DND-41 (cell line): ENCODE measurements at regions not wholly inside any gene's neighbourhood (a gene's known extent, or its start where the extent isn't known, plus 50 kb on each side); places are given as distances from the start of the nearest gene placed in this dataset.

Source experiments
- ATAC-seq: fragments of 200-7000 bp; cut with Tn5 transposase; 3 replicates; pipeline ENCODE4 v1.9.1; 2021; ENCODE audit warnings: low read depth; ENCODE audit not compliant: insufficient read depth
- DNase-seq: peaks from one replicate; pipeline ENCODE4 v3.0.0-alpha.2; 2020
- H2AFZ ChIP-seq: 2 replicates; pipeline ENCODE4 v1.6.0; 2012; ENCODE audit warnings: low read depth, low read length
- H3K27ac ChIP-seq: 2 replicates; pipeline ENCODE4 v1.5.1; 2012; ENCODE audit warnings: low read length, inconsistent platforms
- H3K27me3 ChIP-seq: fragments of 200-600 bp; sonication (generic); 2 replicates; pipeline ENCODE4 v1.6.0; 2012; ENCODE audit warnings: low read length, mild to moderate bottlenecking, inconsistent platforms; ENCODE audit not compliant: insufficient read depth, poor library complexity
- H3K36me3 ChIP-seq: 2 replicates; pipeline ENCODE4 v1.5.1; 2012; ENCODE audit warnings: low read length, inconsistent platforms; ENCODE audit not compliant: insufficient read depth
- H3K4me1 ChIP-seq: 2 replicates; pipeline ENCODE4 v1.5.1; 2012; ENCODE audit warnings: mild to moderate bottlenecking, low read length; ENCODE audit not compliant: insufficient read depth
- H3K4me2 ChIP-seq: 2 replicates; pipeline ENCODE4 v1.6.0; 2012; ENCODE audit warnings: mild to moderate bottlenecking, moderate library complexity, low read length, inconsistent platforms; ENCODE audit not compliant: insufficient read depth
- H3K4me3 ChIP-seq, 2 experiments: fragments of 200-600 bp in 1 of 2; shearing (Covaris generic) in 1 of 2; 2 replicates each; pipeline ENCODE4 v1.5.1; 2012 to 2016; ENCODE audit warnings: inconsistent platforms in 2 of 2, low read length in 2 of 2, mild to moderate bottlenecking in 2 of 2, low read depth in 1 of 2, moderate library complexity in 1 of 2
- H3K79me2 ChIP-seq: 2 replicates; pipeline ENCODE4 v1.6.0; 2012; ENCODE audit warnings: low read length, inconsistent platforms; ENCODE audit not compliant: insufficient read depth
- H3K9ac ChIP-seq: 2 replicates; pipeline ENCODE4 v1.6.0; 2012; ENCODE audit warnings: low read depth, mild to moderate bottlenecking, inconsistent platforms, low read length, moderate library complexity
- H3K9me3 ChIP-seq: 2 replicates; pipeline ENCODE4 v1.5.1; 2012; ENCODE audit warnings: low read length, moderate library complexity, mild to moderate bottlenecking, inconsistent platforms; ENCODE audit not compliant: insufficient read depth, severe bottlenecking
- H4K20me1 ChIP-seq: 2 replicates; pipeline ENCODE4 v1.6.0; 2012; ENCODE audit warnings: low read length; ENCODE audit not compliant: insufficient read depth
- CTCF ChIP-seq: IDR thresholded peaks from 2 replicates; pipeline ENCODE4 v1.5.1; 2012; ENCODE audit warnings: borderline replicate concordance, low read length, moderate library complexity, mild to moderate bottlenecking; ENCODE audit not compliant: poor library complexity, severe bottlenecking; ENCODE audit errors: extremely low read depth
- EZH2 ChIP-seq: IDR thresholded peaks from 3 replicates; pipeline ENCODE4 v1.6.1; 2012; ENCODE audit warnings: borderline replicate concordance, low read depth, mild to moderate bottlenecking, moderate library complexity, low read length, inconsistent platforms; ENCODE audit not compliant: severe bottlenecking

GRCh38 chr17:34851961-34852540 lies 109.2 kb downstream of the CCT6B start:
- H3K27ac ChIP-seq = no peak overlapping the region
- TF ChIP-seq CTCF = no peak
- no peak for TF ChIP-seq EZH2

GRCh38 chr17:34850964-34851363 lies 110.3 kb downstream of the CCT6B start:
- Histone ChIP-seq H3K4me1 (no peaks in the 10 kb centered on the region), H3K9me3 (no peaks in the 10 kb centered on the region), H3K9ac (no peak overlapping the region), H3K27me3 (peaks cover 18% of the 10 kb centered on the region), H3K4me3 (no peak overlapping the region), H3K27ac (no peak overlapping the region), H4K20me1 (no peaks in the 10 kb centered on the region), H3K79me2 (no peaks in the 10 kb centered on the region), H2AFZ (no peak overlapping the region), H3K4me2 (no peak overlapping the region), H3K36me3 (no peaks in the 10 kb centered on the region)
- TF ChIP-seq EZH2 (no peak), CTCF (no peak)
- DNase-seq (no peak), ATAC-seq (no peak)

More at GRCh38 chr17:34851961-34852540, 109.2 kb downstream of the CCT6B start:
- Histone ChIP-seq H3K79me2 (no peaks in the 10 kb centered on the region), H4K20me1 (no peaks in the 10 kb centered on the region), H3K4me3 (no peak overlapping the region), H3K36me3 (no peaks in the 10 kb centered on the region), H3K9ac (no peak overlapping the region), H2AFZ (no peak overlapping the region), H3K4me2 (no peak overlapping the region), H3K4me1 (no peaks in the 10 kb centered on the region), H3K27me3 (peaks cover 16% of the 10 kb centered on the region), H3K9me3 (no peaks in the 10 kb centered on the region)
- no peak for DNase-seq
- ATAC-seq = no peak

GRCh38 chr17:34850023-34850422 lies 111.2 kb downstream of the CCT6B start:
- Histone ChIP-seq H3K36me3 (no peaks in the 10 kb centered on the region), H2AFZ (no peak overlapping the region), H3K79me2 (no peaks in the 10 kb centered on the region), H3K9me3 (no peaks in the 10 kb centered on the region), H3K4me3 (no peak overlapping the region), H3K27me3 (peaks cover 12% of the 10 kb centered on the region), H3K4me1 (no peaks in the 10 kb centered on the region), H3K9ac (no peak overlapping the region), H4K20me1 (no peaks in the 10 kb centered on the region), H3K27ac (no peak overlapping the region), H3K4me2 (no peak overlapping the region)
- TF ChIP-seq CTCF = no peak
- no peak for TF ChIP-seq EZH2
- no peak for ATAC-seq
- no peak for DNase-seq

- Histone ChIP-seq H3K4me3 (no peak overlapping the region), H3K9ac (no peak overlapping the region), H3K79me2 (no peaks in the 10 kb centered on the region), H3K27ac (no peak overlapping the region), H2AFZ (no peak overlapping the region), H3K4me1 (no peaks in the 10 kb centered on the region), H3K9me3 (no peaks in the 10 kb centered on the region), H3K27me3 (peaks cover 3% of the 10 kb centered on the region), H3K4me2 (no peak overlapping the region), H4K20me1 (no peaks in the 10 kb centered on the region), H3K36me3 (no peaks in the 10 kb centered on the region)
- no peak for ATAC-seq
- DNase-seq = no peak
- no peak for TF ChIP-seq EZH2
Measured at GRCh38 chr17:34847938-34848337, 113.3 kb downstream of the CCT6B start.
